Spleen (tissue), 11 donors: ENCODE measurements at regions not wholly inside any gene's neighbourhood (a gene's known extent, or its start where the extent isn't known, plus 50 kb on each side); places are given as distances from the start of the nearest gene placed in this dataset.

Experiments used
- DNase-seq: peaks from one replicate; pipeline ENCODE4 v3.0.0-alpha.2; 2020
- H3K27ac ChIP-seq, 8 donors: fragments of 200-600 bp; sonication (generic) in 7 of 8; 1 replicate in 4 of 8; 2 replicates in 4 of 8; pipeline versions ENCODE4 v1.5.0 to v1.8.0; 2016 to 2021; ENCODE audit warnings: inconsistent platforms in 4 of 8, mild to moderate bottlenecking in 4 of 8, moderate library complexity in 1 of 8
- H3K27me3 ChIP-seq, 7 donors: fragments of 200-600 bp; sonication (generic) in 6 of 7; replicated peaks in 1 of 7; 1 replicate in 4 of 7; 2 replicates in 3 of 7; pipeline versions ENCODE4 v1.5.0 to v1.8.0; 2016 to 2021; ENCODE audit warnings: inconsistent platforms in 3 of 7, mild to moderate bottlenecking in 1 of 7
- H3K36me3 ChIP-seq, 6 donors: fragments of 200-600 bp; sonication (generic) in 5 of 6; 1 replicate in 4 of 6; 2 replicates in 2 of 6; pipeline versions ENCODE4 v1.5.0 to v1.8.0; 2016 to 2021; ENCODE audit warnings: inconsistent platforms in 2 of 6
- H3K4me1 ChIP-seq, 6 donors: fragments of 200-600 bp; sonication (generic) in 5 of 6; 1 replicate in 3 of 6; 2 replicates in 3 of 6; pipeline versions ENCODE4 v1.5.0 to v1.8.0; 2016 to 2021; ENCODE audit warnings: inconsistent platforms in 3 of 6
- H3K4me3 ChIP-seq, 8 donors: fragments of 200-600 bp; sonication (generic) in 7 of 8; 1 replicate in 4 of 8; 2 replicates in 4 of 8; pipeline versions ENCODE4 v1.5.0 to v1.8.0; 2016 to 2021; ENCODE audit warnings: inconsistent platforms in 4 of 8, mild to moderate bottlenecking in 4 of 8, moderate library complexity in 2 of 8
- H3K9me3 ChIP-seq, 8 donors: fragments of 200-600 bp; sonication (generic) in 7 of 8; 1 replicate in 4 of 8; 2 replicates in 4 of 8; pipeline versions ENCODE4 v1.5.0 to v1.8.0; 2016 to 2021; ENCODE audit warnings: inconsistent platforms in 4 of 8
- POLR2A ChIP-seq, 3 donors: fragments of 450-650 bp; IDR thresholded peaks; one replicate each; pipeline ENCODE4 v1.5.1; 2017; ENCODE audit warnings: antibody characterized with exemption in 3 of 3, mild to moderate bottlenecking in 1 of 3
- POLR2AphosphoS5 ChIP-seq, 3 donors: sonication (generic); formaldehyde crosslinking; IDR thresholded peaks; one replicate each; pipeline ENCODE4 v1.5.1; 2017; ENCODE audit warnings: antibody characterized with exemption in 3 of 3
- WGBS, 5 donors: extraction: QIAGEN DNeasy Blood & Tissue Kit in 3 of 5; methylation state at CpG; one replicate each; pipeline versions ENCODE4 v1.1.5 to v1.1.7; 2013 to 2018; 5-methylcytosine and 5-hydroxymethylcytosine counted together
- intact Hi-C: fragments of 100-400 bp; cut with DNase I; formaldehyde crosslinking; loops from one replicate; pipeline ENCODE4 v1.15.0; 2023; ENCODE audit warnings: low total_unique reads
- TF ChIP-seq, protein P1 (sequence below), 11 experiments: fragments of 200-600 bp in 7 of 11; fragments of 450-650 bp in 4 of 11; sonication (generic) in 4 of 11; IDR thresholded peaks in 8 of 11; conservative IDR thresholded peaks in 3 of 11; 1 replicate in 7 of 11; 2 replicates in 4 of 11; pipeline versions ENCODE4 v1.4.0 to v1.8.0; 2016 to 2021; ENCODE audit warnings: antibody characterized with exemption in 11 of 11, inconsistent platforms in 4 of 11, mild to moderate bottlenecking in 1 of 11
- donor health status: healthy with polysubstance abuse.
- donor health status: DM: no; HTN: no; CAD: no; lungs with moderate emphysema.
- donor health status: DM: no; HTN: no; CAD: no.
- donor health status: Bipolar disorder and iron deficiency.
- donor health status: healthy.
- donor health status: DM: no; HTN: no; CAD: no.
- donor health status: DM: yes; HTN: yes; CAD: no.

GRCh38 chr15:48052946-48053345, 67.8 kb upstream of the SLC24A5 start:
- no peak for DNase-seq
- H3K9me3 ChIP-seq = peaks cover 0 to 13% (median 0%) of the 10 kb centered on the region in 8 donors
- H3K36me3 ChIP-seq = no peaks in the 10 kb centered on the region
- TF ChIP-seq, protein P1, sequence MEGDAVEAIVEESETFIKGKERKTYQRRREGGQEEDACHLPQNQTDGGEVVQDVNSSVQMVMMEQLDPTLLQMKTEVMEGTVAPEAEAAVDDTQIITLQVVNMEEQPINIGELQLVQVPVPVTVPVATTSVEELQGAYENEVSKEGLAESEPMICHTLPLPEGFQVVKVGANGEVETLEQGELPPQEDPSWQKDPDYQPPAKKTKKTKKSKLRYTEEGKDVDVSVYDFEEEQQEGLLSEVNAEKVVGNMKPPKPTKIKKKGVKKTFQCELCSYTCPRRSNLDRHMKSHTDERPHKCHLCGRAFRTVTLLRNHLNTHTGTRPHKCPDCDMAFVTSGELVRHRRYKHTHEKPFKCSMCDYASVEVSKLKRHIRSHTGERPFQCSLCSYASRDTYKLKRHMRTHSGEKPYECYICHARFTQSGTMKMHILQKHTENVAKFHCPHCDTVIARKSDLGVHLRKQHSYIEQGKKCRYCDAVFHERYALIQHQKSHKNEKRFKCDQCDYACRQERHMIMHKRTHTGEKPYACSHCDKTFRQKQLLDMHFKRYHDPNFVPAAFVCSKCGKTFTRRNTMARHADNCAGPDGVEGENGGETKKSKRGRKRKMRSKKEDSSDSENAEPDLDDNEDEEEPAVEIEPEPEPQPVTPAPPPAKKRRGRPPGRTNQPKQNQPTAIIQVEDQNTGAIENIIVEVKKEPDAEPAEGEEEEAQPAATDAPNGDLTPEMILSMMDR (IDR thresholded peaks at IDR 0.05 in 8 of 11, conservative IDR thresholded peaks at IDR 0.05 in 3 of 11) = no peak
- TF ChIP-seq POLR2AphosphoS5 (IDR thresholded peaks at IDR 0.05) (no peak), POLR2A (IDR thresholded peaks at IDR 0.05) (no peak)
- no peak overlapping the region for H3K4me3 ChIP-seq
- intact Hi-C loops = no loop called here
- peaks cover 0 to 7% (median 0%) of the 10 kb centered on the region in 7 donors for H3K27me3 ChIP-seq
- H3K27ac ChIP-seq = no peak overlapping the region
- H3K4me1 ChIP-seq = no peaks in the 10 kb centered on the region
- WGBS, 5 donors = 67 to 83% (median 76%) methylated on average over 2 of the region's 2 CpGs

GRCh38 chr15:48058371-48058770, 62.4 kb upstream of the SLC24A5 start:
- Histone ChIP-seq H3K4me3 (no peak overlapping the region), H3K36me3 (no peaks in the 10 kb centered on the region), H3K27ac (no peak overlapping the region), H3K27me3 (peaks cover 0 to 5% (median 0%) of the 10 kb centered on the region in 7 donors), H3K9me3 (peaks cover 0 to 9% (median 0%) of the 10 kb centered on the region in 8 donors), H3K4me1 (no peaks in the 10 kb centered on the region)
- DNase-seq = no peak
- intact Hi-C loops = no loop called here
- TF ChIP-seq POLR2AphosphoS5 (IDR thresholded peaks at IDR 0.05) = no peak
- TF ChIP-seq, protein P1 (IDR thresholded peaks at IDR 0.05 in 8 of 11, conservative IDR thresholded peaks at IDR 0.05 in 3 of 11) = no peak
- no peak for TF ChIP-seq POLR2A (IDR thresholded peaks at IDR 0.05)

GRCh38 chr15:48059791-48060190, 61.0 kb upstream of the SLC24A5 start:
- peaks cover 0 to 7% (median 0%) of the 10 kb centered on the region in 8 donors for H3K9me3 ChIP-seq
- no peak overlapping the region for H3K27ac ChIP-seq
- DNase-seq = no peak
- 63 to 82% (median 75%) methylated on average over 7 of the region's 7 CpGs for WGBS, 5 donors
- no peak overlapping the region for H3K4me3 ChIP-seq
- no peaks in the 10 kb centered on the region for H3K4me1 ChIP-seq
- peaks cover 0 to 5% (median 0%) of the 10 kb centered on the region in 7 donors for H3K27me3 ChIP-seq
- intact Hi-C loops = no loop called here
- no peaks in the 10 kb centered on the region for H3K36me3 ChIP-seq
- TF ChIP-seq POLR2AphosphoS5 (IDR thresholded peaks at IDR 0.05) = no peak
- no peak for TF ChIP-seq POLR2A (IDR thresholded peaks at IDR 0.05)
- TF ChIP-seq, protein P1 (IDR thresholded peaks at IDR 0.05 in 8 of 11, conservative IDR thresholded peaks at IDR 0.05 in 3 of 11) = no peak

GRCh38 chr15:48060396-48060795, 60.4 kb upstream of the SLC24A5 start:
- WGBS, 5 donors = 87 to 98% (median 94%) methylated on average over 1 of the region's 1 CpG
- no peak for TF ChIP-seq POLR2AphosphoS5 (IDR thresholded peaks at IDR 0.05)
- TF ChIP-seq POLR2A (IDR thresholded peaks at IDR 0.05) = no peak
- TF ChIP-seq, protein P1 (IDR thresholded peaks at IDR 0.05 in 8 of 11, conservative IDR thresholded peaks at IDR 0.05 in 3 of 11) = no peak
- peaks cover 0 to 5% (median 0%) of the 10 kb centered on the region in 8 donors for H3K9me3 ChIP-seq
- peaks cover 0 to 5% (median 0%) of the 10 kb centered on the region in 7 donors for H3K27me3 ChIP-seq
- H3K36me3 ChIP-seq = no peaks in the 10 kb centered on the region
- no peak for DNase-seq
- intact Hi-C loops = no loop called here
- no peak overlapping the region for H3K4me3 ChIP-seq
- H3K27ac ChIP-seq = no peak overlapping the region
- H3K4me1 ChIP-seq = no peaks in the 10 kb centered on the region
